MCF 10A (cell line): ENCODE measurements at regions not wholly inside any gene's neighbourhood (a gene's known extent, or its start where the extent isn't known, plus 50 kb on each side); places are given as distances from the start of the nearest gene placed in this dataset.

Experiments used
- BruUV-seq: library from RNA; stranded (reverse); fragments of 400-500 nt; replicated peaks from 2 replicates; lab custom pipeline; 2021; lab: Mats Ljungman, UMichigan
- CTCF ChIA-PET: fragments of 300-600 bp; sonication (Branson Sonifier 250); formaldehyde crosslinking; extraction: SDS; loops from one replicate; lab custom pipeline; 2021; ENCODE audit warnings: antibody characterized with exemption, inconsistent platforms; lab: Yijun Ruan, JAX
- POLR2A ChIA-PET: fragments of 300-600, 350-650 bp; sonication (Branson Sonifier 250); formaldehyde crosslinking; extraction: SDS; loops from one replicate; lab custom pipeline; 2020; ENCODE audit warnings: antibody characterized with exemption, inconsistent platforms; lab: Yijun Ruan, JAX
- DNase-seq: peaks from one replicate; pipeline ENCODE4 v3.0.0-alpha.2; 2018; ENCODE audit not compliant: unreplicated experiment
- H3K27ac Mint-ChIP-seq: one replicate; pipeline ENCODE4 v1.8.0; 2022; ENCODE audit warnings: mild to moderate bottlenecking, low read depth, mixed read lengths; ENCODE audit not compliant: unreplicated experiment
- H3K27me3 Mint-ChIP-seq: one replicate; pipeline ENCODE4 v1.8.0; 2022; ENCODE audit warnings: mixed read lengths; ENCODE audit not compliant: insufficient read depth, unreplicated experiment
- H3K36me3 Mint-ChIP-seq: one replicate; pipeline ENCODE4 v1.8.0; 2022; ENCODE audit warnings: mild to moderate bottlenecking, moderate library complexity, mixed read lengths; ENCODE audit not compliant: insufficient read depth, unreplicated experiment
- H3K4me1 Mint-ChIP-seq: one replicate; pipeline ENCODE4 v1.8.0; 2022; ENCODE audit warnings: mixed read lengths; ENCODE audit not compliant: insufficient read depth, unreplicated experiment
- H3K4me3 Mint-ChIP-seq: one replicate; pipeline ENCODE4 v1.8.0; 2022; ENCODE audit warnings: mild to moderate bottlenecking, moderate library complexity, mixed read lengths; ENCODE audit not compliant: unreplicated experiment
- H3K9me3 Mint-ChIP-seq: one replicate; pipeline ENCODE4 v1.8.0; 2022; ENCODE audit warnings: mixed read lengths; ENCODE audit not compliant: unreplicated experiment
- CTCF ChIP-seq: fragments of 200-600 bp; IDR thresholded peaks from one replicate; pipeline ENCODE4 v1.8.0; 2022; ENCODE audit warnings: antibody characterized with exemption, mild to moderate bottlenecking; ENCODE audit not compliant: unreplicated experiment
- intact Hi-C: fragments of 100-400 bp; cut with micrococcal nuclease; formaldehyde crosslinking; loops from 2 replicates; pipeline ENCODE4 v1.14.1; 2022

GRCh38 chr3:162134571-162134970 is 638.0 kb downstream of the OTOL1 start:
- intact Hi-C loops = no loop called here
- Mint-ChIP-seq H3K4me1 (peaks cover 4% of the 10 kb centered on the region), H3K9me3 (no peaks in the 10 kb centered on the region), H3K36me3 (no peaks in the 10 kb centered on the region), H3K27ac (no peak overlapping the region), H3K27me3 (no peaks in the 10 kb centered on the region), H3K4me3 (no peak overlapping the region)
- no peak for TF ChIP-seq CTCF
- ChIA-PET CTCF (no interaction called here), POLR2A (no interaction called here)
- DNase-seq = no peak
- no TSS peak for BruUV-seq

- ChIA-PET POLR2A (no interaction called here), CTCF (no interaction called here)
- Mint-ChIP-seq H3K27me3 (no peaks in the 10 kb centered on the region), H3K9me3 (no peaks in the 10 kb centered on the region), H3K4me3 (no peak overlapping the region), H3K27ac (no peak overlapping the region), H3K4me1 (peaks cover 4% of the 10 kb centered on the region), H3K36me3 (no peaks in the 10 kb centered on the region)
- no peak for TF ChIP-seq CTCF
- DNase-seq = no peak
- no TSS peak for BruUV-seq
- intact Hi-C loops = no loop called here
Observed at GRCh38 chr3:162136136-162136535, 639.5 kb downstream of the OTOL1 start.

DNA sequence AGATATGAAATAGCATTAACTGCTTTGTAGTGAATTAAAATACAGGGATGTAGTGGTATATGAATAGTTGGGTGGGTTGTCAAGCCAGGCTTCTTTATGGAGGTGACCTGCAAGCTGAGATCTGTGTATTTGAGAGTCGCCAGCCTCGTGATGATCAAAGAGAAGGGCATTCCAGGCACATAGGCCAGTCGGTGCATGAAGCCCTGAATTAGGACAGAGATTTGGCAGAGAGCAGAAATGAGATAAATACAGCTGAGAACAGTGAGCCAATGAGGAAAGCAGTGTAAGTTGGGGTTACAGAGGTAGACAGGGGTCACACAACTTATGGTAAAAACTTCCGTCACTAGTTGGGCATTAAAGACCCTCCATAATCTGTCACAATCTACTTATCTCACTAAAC is 641.9 kb downstream of the OTOL1 start:
- no TSS peak for BruUV-seq
- Mint-ChIP-seq H3K27ac (peak overlapping the region; percentile 57), H3K4me1 (peaks cover 13% of the 10 kb centered on the region), H3K4me3 (no peak overlapping the region), H3K9me3 (no peaks in the 10 kb centered on the region), H3K27me3 (no peaks in the 10 kb centered on the region), H3K36me3 (no peaks in the 10 kb centered on the region)
- no peak for DNase-seq
- intact Hi-C loops = no loop called here
- no peak for TF ChIP-seq CTCF
- ChIA-PET CTCF (no interaction called here), POLR2A (interaction anchor here (0.7 kb wide), 1 partner anchor 19 kb away, joined by 3 read pairs; no protein-coding TSS in a partner anchor)

DNA sequence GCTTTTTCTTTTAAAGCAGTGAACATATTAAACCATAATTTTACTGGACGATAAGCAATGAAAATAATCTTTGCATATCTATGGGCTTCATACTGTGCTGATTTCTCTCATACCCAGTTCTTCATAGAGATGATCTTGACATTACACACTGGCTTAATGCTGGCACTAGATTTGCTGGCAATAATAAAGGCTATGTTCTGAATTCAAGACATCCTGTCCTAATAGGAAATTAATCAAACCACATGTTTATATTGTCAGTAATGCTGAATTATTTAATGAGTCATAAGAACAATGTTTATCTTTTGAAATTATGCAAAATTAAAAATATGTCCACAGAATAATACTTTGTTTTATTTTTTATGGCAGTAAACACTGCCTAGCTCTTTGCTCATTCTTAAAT is 643.2 kb downstream of the OTOL1 start:
- Mint-ChIP-seq H3K27ac (no peak overlapping the region), H3K36me3 (no peaks in the 10 kb centered on the region), H3K4me1 (peaks cover 13% of the 10 kb centered on the region), H3K27me3 (no peaks in the 10 kb centered on the region), H3K4me3 (no peak overlapping the region), H3K9me3 (no peaks in the 10 kb centered on the region)
- no peak for TF ChIP-seq CTCF
- BruUV-seq = no TSS peak
- CTCF ChIA-PET = no interaction called here
- intact Hi-C loops = no loop called here
- no peak for DNase-seq
- POLR2A ChIA-PET = no interaction called here
